Nephron progenitor cell (in vitro differentiated cells): ENCODE measurements at regions not wholly inside any gene's neighbourhood (a gene's known extent, or its start where the extent isn't known, plus 50 kb on each side); places are given as distances from the start of the nearest gene placed in this dataset.
"Not testable (repeated sequence)": the region's sequence is repeated elsewhere in the genome, so short reads cannot be mapped to it uniquely, and the experiment has no call there.

Experiments
- DNase-seq: peaks from one replicate; pipeline ENCODE4 v3.0.0; 2021
- H3K27ac Mint-ChIP-seq: 2 replicates; pipeline ENCODE4 v1.8.0; 2021; ENCODE audit warnings: mild to moderate bottlenecking, moderate library complexity, mixed read lengths
- H3K27me3 Mint-ChIP-seq: 2 replicates; pipeline ENCODE4 v1.8.0; 2021; ENCODE audit warnings: mild to moderate bottlenecking, low read depth, mixed read lengths; ENCODE audit not compliant: poor library complexity
- H3K36me3 Mint-ChIP-seq: 2 replicates; pipeline ENCODE4 v1.8.0; 2021; ENCODE audit warnings: low read depth, mixed read lengths
- H3K4me1 Mint-ChIP-seq: 2 replicates; pipeline ENCODE4 v1.8.0; 2021; ENCODE audit warnings: mixed read lengths
- H3K4me3 Mint-ChIP-seq: 2 replicates; pipeline ENCODE4 v1.8.0; 2021; ENCODE audit warnings: mild to moderate bottlenecking, moderate library complexity, mixed read lengths
- H3K9me3 Mint-ChIP-seq: 2 replicates; pipeline ENCODE4 v1.8.0; 2021; ENCODE audit warnings: mild to moderate bottlenecking, moderate library complexity, mixed read lengths
- TF ChIP-seq, protein P1 (sequence below): fragments of 200-600 bp; sonication (generic); IDR thresholded peaks from 2 replicates; pipeline ENCODE4 v1.5.0; 2021; ENCODE audit warnings: antibody characterized with exemption

DNA sequence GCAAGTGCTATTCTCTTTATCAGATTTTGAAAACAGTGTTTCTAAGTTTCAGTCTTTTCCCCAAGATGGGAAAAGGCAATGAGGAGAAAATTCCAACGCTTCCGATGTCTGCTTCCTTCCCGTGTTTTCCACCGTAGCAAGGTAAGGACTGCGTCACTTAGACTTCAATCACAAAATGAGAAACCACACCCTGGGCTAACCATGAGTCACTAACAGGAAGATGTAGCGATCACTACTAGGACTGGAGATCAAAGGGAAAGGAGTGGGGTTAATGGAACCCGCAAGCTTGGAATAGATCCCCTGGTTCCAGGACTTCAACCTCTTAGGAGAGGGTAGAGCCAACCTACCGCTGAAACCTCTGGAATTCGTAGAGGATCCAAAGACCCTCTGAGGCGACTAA lies 250.7 kb upstream of the ZFP42 start:
- TF ChIP-seq, protein P1, sequence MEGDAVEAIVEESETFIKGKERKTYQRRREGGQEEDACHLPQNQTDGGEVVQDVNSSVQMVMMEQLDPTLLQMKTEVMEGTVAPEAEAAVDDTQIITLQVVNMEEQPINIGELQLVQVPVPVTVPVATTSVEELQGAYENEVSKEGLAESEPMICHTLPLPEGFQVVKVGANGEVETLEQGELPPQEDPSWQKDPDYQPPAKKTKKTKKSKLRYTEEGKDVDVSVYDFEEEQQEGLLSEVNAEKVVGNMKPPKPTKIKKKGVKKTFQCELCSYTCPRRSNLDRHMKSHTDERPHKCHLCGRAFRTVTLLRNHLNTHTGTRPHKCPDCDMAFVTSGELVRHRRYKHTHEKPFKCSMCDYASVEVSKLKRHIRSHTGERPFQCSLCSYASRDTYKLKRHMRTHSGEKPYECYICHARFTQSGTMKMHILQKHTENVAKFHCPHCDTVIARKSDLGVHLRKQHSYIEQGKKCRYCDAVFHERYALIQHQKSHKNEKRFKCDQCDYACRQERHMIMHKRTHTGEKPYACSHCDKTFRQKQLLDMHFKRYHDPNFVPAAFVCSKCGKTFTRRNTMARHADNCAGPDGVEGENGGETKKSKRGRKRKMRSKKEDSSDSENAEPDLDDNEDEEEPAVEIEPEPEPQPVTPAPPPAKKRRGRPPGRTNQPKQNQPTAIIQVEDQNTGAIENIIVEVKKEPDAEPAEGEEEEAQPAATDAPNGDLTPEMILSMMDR = no peak
- no peak for DNase-seq
- Mint-ChIP-seq H3K4me1 (no peaks in the 10 kb centered on the region), H3K9me3 (peaks cover 54% of the 10 kb centered on the region), H3K27ac (no peak overlapping the region), H3K4me3 (no peak overlapping the region), H3K27me3 (no peaks in the 10 kb centered on the region), H3K36me3 (no peaks in the 10 kb centered on the region)

DNA sequence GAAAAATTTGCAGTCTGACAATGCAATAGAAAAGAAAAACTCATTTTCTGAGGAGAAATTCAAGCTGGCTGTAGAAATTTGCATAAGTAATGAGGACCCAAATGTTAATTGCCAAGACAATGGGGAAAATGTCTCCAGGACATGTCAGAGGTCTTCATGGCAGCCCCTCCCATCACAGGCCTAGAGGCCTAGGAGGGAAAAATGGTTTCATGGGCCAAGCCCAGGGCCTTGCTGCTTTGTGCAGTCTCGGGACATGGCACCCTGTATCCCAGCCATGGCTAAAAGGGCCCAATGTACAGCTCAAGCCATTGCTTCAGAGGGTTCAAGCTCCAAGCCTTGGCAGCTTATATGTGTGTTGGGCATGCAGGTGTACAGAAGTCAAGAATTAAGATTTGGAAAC lies 244.9 kb upstream of the ZFP42 start:
- not testable (repeated sequence) for H3K4me3 Mint-ChIP-seq, H3K36me3 Mint-ChIP-seq, DNase-seq, H3K27ac Mint-ChIP-seq, H3K27me3 Mint-ChIP-seq, H3K4me1 Mint-ChIP-seq
- H3K9me3 Mint-ChIP-seq = peaks cover 38% of the 10 kb centered on the region

DNA sequence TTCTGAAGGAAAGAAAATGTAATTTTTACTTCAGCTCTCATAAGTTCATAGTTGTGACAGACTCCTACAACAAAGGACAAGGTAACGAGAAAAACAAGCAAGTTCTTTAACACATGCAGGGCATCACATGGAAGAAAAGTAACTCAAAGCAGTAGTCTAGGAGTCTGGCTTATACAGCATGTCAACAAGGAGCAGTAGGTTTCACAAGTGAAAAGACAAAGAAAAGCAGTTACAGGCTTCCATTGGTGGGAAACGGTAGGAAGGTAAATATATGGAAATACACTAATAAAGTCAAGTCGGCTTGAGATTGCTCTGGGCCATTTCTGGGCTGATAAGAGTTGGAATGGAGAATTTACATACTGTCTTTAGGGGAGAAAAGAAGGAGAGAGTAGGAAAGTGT lies 228.4 kb upstream of the ZFP42 start:
- TF ChIP-seq, protein P1 = no peak
- no peak for DNase-seq
- H3K4me1 Mint-ChIP-seq = peaks cover 5% of the 10 kb centered on the region
- H3K9me3 Mint-ChIP-seq = no peaks in the 10 kb centered on the region
- H3K4me3 Mint-ChIP-seq = no peak overlapping the region
- H3K27me3 Mint-ChIP-seq = no peaks in the 10 kb centered on the region
- H3K36me3 Mint-ChIP-seq = no peaks in the 10 kb centered on the region
- no peak overlapping the region for H3K27ac Mint-ChIP-seq

DNA sequence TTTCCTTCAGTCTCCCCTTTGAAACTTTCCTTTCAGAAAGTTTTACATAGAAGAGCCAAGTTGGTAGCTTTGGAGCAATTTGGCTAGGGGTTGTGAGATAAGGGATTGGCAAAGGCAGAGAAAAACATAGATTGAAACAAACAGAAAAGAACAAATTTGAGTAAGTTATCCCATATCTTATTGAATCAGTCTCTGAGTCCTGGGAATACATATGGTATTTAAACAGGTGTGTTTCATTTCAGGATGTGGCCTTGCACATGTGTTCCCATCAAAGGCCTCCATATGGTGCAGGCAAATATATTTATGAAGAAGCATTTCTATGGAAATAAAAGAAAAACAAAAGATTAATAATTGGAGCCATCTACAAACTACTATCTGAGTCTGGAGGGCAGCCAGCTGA lies 227.9 kb upstream of the ZFP42 start:
- no peaks in the 10 kb centered on the region for H3K36me3 Mint-ChIP-seq
- TF ChIP-seq, protein P1 = no peak
- H3K9me3 Mint-ChIP-seq = no peaks in the 10 kb centered on the region
- H3K4me1 Mint-ChIP-seq = peaks cover 5% of the 10 kb centered on the region
- H3K27ac Mint-ChIP-seq = no peak overlapping the region
- no peaks in the 10 kb centered on the region for H3K27me3 Mint-ChIP-seq
- no peak overlapping the region for H3K4me3 Mint-ChIP-seq
- DNase-seq = no peak

DNA sequence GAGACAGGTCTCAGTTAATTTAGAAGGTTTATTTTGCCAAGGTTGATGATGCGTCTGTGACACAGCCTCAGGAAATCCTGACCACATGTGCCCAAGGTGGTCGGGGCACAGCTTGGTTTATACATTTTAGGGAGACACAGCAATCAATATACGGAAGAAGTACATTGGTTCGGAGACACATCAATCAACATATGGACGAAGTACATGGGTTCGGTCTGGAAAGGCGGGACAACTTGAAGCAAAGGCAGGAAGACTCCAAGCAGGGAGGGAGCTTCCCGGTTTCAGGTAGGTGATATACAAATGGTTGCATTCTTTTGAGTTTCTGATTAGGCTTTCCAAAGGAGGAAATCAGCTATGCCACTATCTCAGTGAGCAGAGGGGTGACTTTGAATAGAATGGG lies 225.2 kb upstream of the ZFP42 start:
- Mint-ChIP-seq H3K27ac (no peak overlapping the region), H3K4me1 (no peaks in the 10 kb centered on the region), H3K27me3 (no peaks in the 10 kb centered on the region), H3K36me3 (no peaks in the 10 kb centered on the region), H3K4me3 (no peak overlapping the region), H3K9me3 (no peaks in the 10 kb centered on the region)
- TF ChIP-seq, protein P1 = no peak
- DNase-seq = no peak

DNA sequence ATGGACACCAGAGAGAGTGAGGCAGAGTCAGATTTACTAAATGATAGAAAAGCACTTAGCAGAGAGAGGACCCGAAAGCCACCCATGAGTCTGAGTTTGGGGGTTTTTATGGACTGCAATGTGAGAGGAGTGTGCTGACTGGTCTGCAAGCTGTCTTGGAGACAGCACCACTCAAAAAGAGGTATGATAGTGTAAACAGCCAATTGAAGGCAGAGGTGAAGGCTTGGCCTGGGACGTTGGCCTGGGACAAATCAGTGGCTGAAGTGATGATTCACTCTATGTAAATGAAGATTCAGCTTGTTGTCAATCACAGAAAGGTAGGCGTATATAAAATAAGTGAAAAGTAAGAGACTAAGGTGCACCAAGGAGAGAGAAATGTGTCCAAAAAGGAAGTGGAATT lies 217.6 kb upstream of the ZFP42 start:
- H3K27ac Mint-ChIP-seq = no peak overlapping the region
- peaks cover 5% of the 10 kb centered on the region for H3K36me3 Mint-ChIP-seq
- no peak overlapping the region for H3K4me3 Mint-ChIP-seq
- no peaks in the 10 kb centered on the region for H3K27me3 Mint-ChIP-seq
- TF ChIP-seq, protein P1 = no peak
- DNase-seq = no peak
- peaks cover 11% of the 10 kb centered on the region for H3K9me3 Mint-ChIP-seq
- no peaks in the 10 kb centered on the region for H3K4me1 Mint-ChIP-seq
